Fibroblast of lung (primary cell): ENCODE measurements at regions not wholly inside any gene's neighbourhood (a gene's known extent, or its start where the extent isn't known, plus 50 kb on each side); places are given as distances from the start of the nearest gene placed in this dataset.

Source experiments
- EZH2 ChIP-seq: IDR thresholded peaks from 2 replicates; pipeline ENCODE4 v1.5.1; 2012; ENCODE audit warnings: low read length, control low read depth, mild to moderate bottlenecking; ENCODE audit errors: missing control alignments
- TF ChIP-seq, protein P1 (sequence below), 2 donors: IDR thresholded peaks in 1 of 2; conservative IDR thresholded peaks in 1 of 2; 1 replicate in 1 of 2; 2 replicates in 1 of 2; pipeline ENCODE4 v1.5.1; 2011 to 2012; ENCODE audit warnings: low read length in 2 of 2, control low read depth in 1 of 2, inconsistent platforms in 1 of 2, low read depth in 1 of 2, mild to moderate bottlenecking in 1 of 2

DNA sequence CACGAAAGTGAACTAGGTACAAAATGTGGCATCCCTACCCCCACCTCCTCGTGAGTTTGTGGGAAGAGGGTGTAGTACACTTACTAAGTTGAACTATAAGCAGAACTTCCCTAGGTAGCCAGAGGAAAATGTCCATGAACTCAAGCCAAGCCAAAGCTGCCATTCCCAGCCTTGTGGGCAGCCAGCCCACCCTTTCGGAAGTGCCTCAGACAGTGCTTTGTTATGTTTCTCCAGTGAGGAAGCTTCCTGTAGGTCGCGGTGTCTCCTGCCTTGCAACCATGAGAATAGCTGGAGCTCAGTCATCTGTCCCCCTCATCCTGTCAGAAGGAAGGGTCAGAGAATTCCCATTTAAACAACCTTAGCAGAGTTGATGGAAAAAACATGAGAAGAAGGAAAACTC lies 266.9 kb downstream of the DUSP6 start:
- TF ChIP-seq, protein P1, sequence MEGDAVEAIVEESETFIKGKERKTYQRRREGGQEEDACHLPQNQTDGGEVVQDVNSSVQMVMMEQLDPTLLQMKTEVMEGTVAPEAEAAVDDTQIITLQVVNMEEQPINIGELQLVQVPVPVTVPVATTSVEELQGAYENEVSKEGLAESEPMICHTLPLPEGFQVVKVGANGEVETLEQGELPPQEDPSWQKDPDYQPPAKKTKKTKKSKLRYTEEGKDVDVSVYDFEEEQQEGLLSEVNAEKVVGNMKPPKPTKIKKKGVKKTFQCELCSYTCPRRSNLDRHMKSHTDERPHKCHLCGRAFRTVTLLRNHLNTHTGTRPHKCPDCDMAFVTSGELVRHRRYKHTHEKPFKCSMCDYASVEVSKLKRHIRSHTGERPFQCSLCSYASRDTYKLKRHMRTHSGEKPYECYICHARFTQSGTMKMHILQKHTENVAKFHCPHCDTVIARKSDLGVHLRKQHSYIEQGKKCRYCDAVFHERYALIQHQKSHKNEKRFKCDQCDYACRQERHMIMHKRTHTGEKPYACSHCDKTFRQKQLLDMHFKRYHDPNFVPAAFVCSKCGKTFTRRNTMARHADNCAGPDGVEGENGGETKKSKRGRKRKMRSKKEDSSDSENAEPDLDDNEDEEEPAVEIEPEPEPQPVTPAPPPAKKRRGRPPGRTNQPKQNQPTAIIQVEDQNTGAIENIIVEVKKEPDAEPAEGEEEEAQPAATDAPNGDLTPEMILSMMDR (conservative IDR thresholded peaks at IDR 0.05 in 1 of 2, IDR thresholded peaks at IDR 0.05 in 1 of 2; ENCODE audit: low read depth in 1 of 2, low read length in 2 of 2) = no peak
- no peak for TF ChIP-seq EZH2
